GM12878 (cell line): ENCODE measurements at regions not wholly inside any gene's neighbourhood (a gene's known extent, or its start where the extent isn't known, plus 50 kb on each side); places are given as distances from the start of the nearest gene placed in this dataset.

Experiments
- ATAC-seq: fragments of 200-7000 bp; cut with Tn5 transposase; 3 replicates; pipeline ENCODE4 v1.9.1; 2020; ENCODE audit warnings: mild to moderate bottlenecking, moderate library complexity
- BruUV-seq: library from RNA; stranded (reverse); fragments of 400-500 nt; replicated peaks from 2 replicates; lab custom pipeline; 2021; lab: Mats Ljungman, UMichigan
- CTCF ChIA-PET: fragments of 300-600 bp; sonication (Branson Sonifier 250); formaldehyde crosslinking; extraction: SDS; loops from one replicate; lab custom pipeline; 2021; ENCODE audit warnings: inconsistent platforms; lab: Yijun Ruan, JAX
- POLR2A ChIA-PET: fragments of 350-600 bp; formaldehyde crosslinking; extraction: SDS; loops from one replicate; lab custom pipeline; 2021; ENCODE audit warnings: inconsistent platforms; lab: Charles Lee
- RAD21 ChIA-PET: fragments of 300-600 bp; sonication (Branson Sonifier 250); formaldehyde crosslinking; loops from one replicate; lab custom pipeline; 2023; ENCODE audit warnings: antibody characterized with exemption; ENCODE audit not compliant: unreplicated experiment; lab: Charles Lee
- SMC1A ChIA-PET: fragments of 300-600 bp; sonication (Branson Sonifier 250); formaldehyde crosslinking; loops from one replicate; lab custom pipeline; 2023; ENCODE audit not compliant: unreplicated experiment, uncharacterized antibody; lab: Charles Lee
- DNase-seq: peaks from one replicate; pipeline ENCODE4 v3.0.0-alpha.2; 2011; ENCODE audit warnings: low read depth, low spot score
- FAIRE-seq: peaks from 3 replicates; lab custom pipeline; 2011; peaks lifted over from hg19 to GRCh38; lab: Jason Lieb, UNC
- H2AFZ ChIP-seq: 2 replicates; pipeline ENCODE4 v1.6.0; 2011; ENCODE audit warnings: low read depth, low read length, control low read depth; ENCODE audit not compliant: control insufficient read depth
- H3K27ac ChIP-seq: 2 replicates; pipeline ENCODE4 v1.5.1; 2011; ENCODE audit warnings: control low read depth; ENCODE audit not compliant: control insufficient read depth, insufficient read depth
- H3K27me3 ChIP-seq, 2 experiments: replicated peaks in 1 of 2; 2 replicates each; pipeline versions ENCODE4 v1.6.0 to v1.6.1; 2011; ENCODE audit warnings: low read length in 1 of 2; ENCODE audit not compliant: control insufficient read depth in 2 of 2, insufficient read depth in 2 of 2
- H3K36me3 ChIP-seq, 2 experiments: 2 replicates each; pipeline ENCODE4 v1.5.1; 2011; ENCODE audit warnings: low read length in 1 of 2; ENCODE audit not compliant: control insufficient read depth in 2 of 2, insufficient read depth in 2 of 2
- H3K4me1 ChIP-seq: 2 replicates; pipeline ENCODE4 v1.6.1; 2011; ENCODE audit warnings: mild to moderate bottlenecking, low read length, moderate library complexity, mixed read lengths; ENCODE audit not compliant: control insufficient read depth, insufficient read depth
- H3K4me2 ChIP-seq: 2 replicates; pipeline ENCODE4 v1.6.0; 2011; ENCODE audit warnings: control low read depth; ENCODE audit not compliant: control insufficient read depth, insufficient read depth
- H3K4me3 ChIP-seq: fragments of 200-600 bp; sonication (generic); 2 replicates; pipeline ENCODE4 v1.5.1; 2016
- H3K79me2 ChIP-seq: 2 replicates; pipeline ENCODE4 v1.6.0; 2011; ENCODE audit warnings: low read length; ENCODE audit not compliant: control insufficient read depth, insufficient read depth
- H3K9ac ChIP-seq: 2 replicates; pipeline ENCODE4 v1.8.0; 2011; ENCODE audit warnings: low read length, control low read depth, mixed read lengths; ENCODE audit not compliant: control insufficient read depth, insufficient read depth
- H3K9me3 ChIP-seq: replicated peaks from 3 replicates; pipeline ENCODE4 v1.5.1; 2011; ENCODE audit warnings: mild to moderate bottlenecking, low read length; ENCODE audit not compliant: control insufficient read depth, insufficient read depth
- H4K20me1 ChIP-seq: 2 replicates; pipeline ENCODE4 v1.6.0; 2011; ENCODE audit not compliant: control insufficient read depth, insufficient read depth
- BCLAF1 ChIP-seq: fragments of 450-650 bp; IDR thresholded peaks from 2 replicates; pipeline ENCODE4 v1.6.1; 2017; ENCODE audit warnings: antibody characterized with exemption, mild to moderate bottlenecking, moderate library complexity
- EGR1 ChIP-seq, 2 experiments: IDR thresholded peaks; 1 replicate in 1 of 2; 2 replicates in 1 of 2; pipeline ENCODE4 v1.6.1; 2011 to 2012; ENCODE audit warnings: low read depth in 2 of 2, low read length in 2 of 2, borderline replicate concordance in 1 of 2, mild to moderate bottlenecking in 1 of 2, moderate library complexity in 1 of 2
- HDGF ChIP-seq: fragments of 450-650 bp; IDR thresholded peaks from 2 replicates; pipeline ENCODE4 v1.6.1; 2016; ENCODE audit warnings: antibody characterized with exemption
- HSF1 ChIP-seq: fragments of 150-350 bp; IDR thresholded peaks from 2 replicates; pipeline ENCODE4 v1.6.1; 2014; ENCODE audit warnings: mild to moderate bottlenecking, low read depth, low read length
- MYC ChIP-seq: IDR thresholded peaks from 2 replicates; pipeline ENCODE4 v1.6.1; 2011; ENCODE audit warnings: mild to moderate bottlenecking, low read length, moderate library complexity, inconsistent platforms; ENCODE audit not compliant: insufficient read depth, insufficient replicate concordance, insufficient read length, severe bottlenecking
- NRF1 ChIP-seq: conservative IDR thresholded peaks from 2 replicates; pipeline ENCODE4 v1.6.1; 2011; ENCODE audit warnings: mild to moderate bottlenecking, low read depth, low read length, improper control_type of control experiment
- USF2 ChIP-seq: IDR thresholded peaks from 2 replicates; pipeline ENCODE4 v1.6.1; 2011; ENCODE audit warnings: low read depth, low read length, improper control_type of control experiment, borderline replicate concordance
- YBX1 ChIP-seq: fragments of 450-650 bp; IDR thresholded peaks from 2 replicates; pipeline ENCODE4 v1.6.1; 2016; ENCODE audit warnings: antibody characterized with exemption
- ZBTB4 ChIP-seq: fragments of 450-650 bp; formaldehyde crosslinking; IDR thresholded peaks from 2 replicates; pipeline ENCODE4 v1.4.0; 2022; ENCODE audit warnings: mild to moderate bottlenecking, moderate library complexity
- WGBS: methylation state at CpG from one replicate; pipeline ENCODE4 v1.1.6; 2016; ENCODE audit warnings: low lambda C conversion rate; ENCODE audit not compliant: insufficient replicate concordance, insufficient coverage; ENCODE audit errors: missing lambda C conversion rate; 5-methylcytosine and 5-hydroxymethylcytosine counted together
- in situ Hi-C: fragments of 300-500 bp; cut with MboI; formaldehyde crosslinking; loops from 9 replicates; pipeline ENCODE4 v1.14.3; 2018; ENCODE audit warnings: mixed read lengths
- intact Hi-C: fragments of 100-400 bp; cut with micrococcal nuclease; formaldehyde crosslinking; loops from one replicate; pipeline ENCODE4 v1.14.2; 2022; ENCODE audit not compliant: unreplicated experiment

GRCh38 chr3:124453189-124453588 lies 277.1 kb upstream of the UMPS start:
- CTCF ChIA-PET = interaction anchor here (1.5 kb wide), 1 partner anchor 11 kb away, joined by 3 read pairs; no protein-coding TSS in a partner anchor
- Histone ChIP-seq H4K20me1 (no peaks in the 10 kb centered on the region), H3K27me3 (no peaks in the 10 kb centered on the region; a peak in 1 of 4 replicates), H3K4me1 (peaks cover 3% of the 10 kb centered on the region; the same call in 1 of the 2 replicates), H3K27ac (no peak overlapping the region), H3K36me3 (no peaks in the 10 kb centered on the region), H3K4me3 (no peak overlapping the region), H3K9ac (no peak overlapping the region), H3K79me2 (no peaks in the 10 kb centered on the region), H3K4me2 (no peak overlapping the region), H2AFZ (no peak overlapping the region), H3K9me3 (no peaks in the 10 kb centered on the region; the same call in 2 of the 3 replicates)
- WGBS = 32% methylated on average over 4 of the region's 4 CpGs
- in situ Hi-C loops = no loop called here
- FAIRE-seq = no peak
- no TSS peak for BruUV-seq
- SMC1A ChIA-PET = interaction anchor here (1.2 kb wide), 1 partner anchor 14 kb away, joined by 3 read pairs; no protein-coding TSS in a partner anchor
- DNase-seq = no peak
- TF ChIP-seq MYC (no peak), BCLAF1 (no peak), HSF1 (no peak), NRF1 (no peak), EGR1 (IDR thresholded peaks at IDR 0.05; ENCODE audit: borderline replicate concordance in 1 of 2, low read depth in 2 of 2, low read length in 2 of 2) (no peak), USF2 (no peak), YBX1 (no peak), ZBTB4 (CRISPR knock-in tag) (no peak), HDGF (no peak)
- RAD21 ChIA-PET = no interaction called here
- no peak for ATAC-seq
- intact Hi-C loops = no loop called here
- POLR2A ChIA-PET = no interaction called here
